Lower leg skin (tissue), 4 donors: ENCODE measurements at regions not wholly inside any gene's neighbourhood (a gene's known extent, or its start where the extent isn't known, plus 50 kb on each side); places are given as distances from the start of the nearest gene placed in this dataset.

Source experiments
- DNase-seq, 2 donors: peaks; one replicate each; pipeline ENCODE4 v3.0.0-alpha.2; 2019; ENCODE audit warnings: low spot score in 2 of 2
- H3K4me3 ChIP-seq: fragments of 200-600 bp; sonication (generic); 2 replicates; pipeline ENCODE4 v1.5.1; 2017; ENCODE audit warnings: mild to moderate bottlenecking, low read depth; ENCODE audit not compliant: poor library complexity, severe bottlenecking
- CTCF ChIP-seq, 3 donors: fragments of 450-650 bp; IDR thresholded peaks; one replicate each; pipeline ENCODE4 v1.5.1; 2016; ENCODE audit warnings: antibody characterized with exemption in 3 of 3, mild to moderate bottlenecking in 3 of 3, moderate library complexity in 2 of 3
- POLR2A ChIP-seq, 2 donors: fragments of 450-650 bp; IDR thresholded peaks; one replicate each; pipeline ENCODE4 v1.6.1; 2016 to 2017; ENCODE audit warnings: antibody characterized with exemption in 2 of 2, mild to moderate bottlenecking in 1 of 2, moderate library complexity in 1 of 2
- WGBS, 2 donors: methylation state at CpG; one replicate each; pipeline ENCODE4 v1.1.5; 2018; 5-methylcytosine and 5-hydroxymethylcytosine counted together
- intact Hi-C: fragments of 100-400 bp; cut with DNase I; formaldehyde crosslinking; loops from one replicate; pipeline ENCODE4 v1.15.0; 2023; ENCODE audit warnings: low total_unique reads

- 47 to 72% methylated on average over 10 of the region's 10 CpGs for WGBS, 2 donors
- intact Hi-C loops: no loop called here
- no peak for TF ChIP-seq CTCF (IDR thresholded peaks at IDR 0.05)
- TF ChIP-seq POLR2A (IDR thresholded peaks at IDR 0.05): no peak
- DNase-seq: peak in 1 of 2 donors; percentile 84
- H3K4me3 ChIP-seq: no peak overlapping the region
These were observed 235.0 kb upstream of the PRDM1 start for GRCh38 chr6:105851113-105851580.

GRCh38 chr6:105850261-105851112 is 235.6 kb upstream of the PRDM1 start:
- no peak for DNase-seq
- TF ChIP-seq CTCF (IDR thresholded peaks at IDR 0.05) (no peak), POLR2A (IDR thresholded peaks at IDR 0.05) (no peak)
- WGBS, 2 donors: 75 to 86% methylated on average over 11 of the region's 11 CpGs
- intact Hi-C loops: no loop called here
- H3K4me3 ChIP-seq: no peak overlapping the region

GRCh38 chr6:105849746-105850145 is 236.4 kb upstream of the PRDM1 start:
- TF ChIP-seq POLR2A (IDR thresholded peaks at IDR 0.05) (no peak), CTCF (IDR thresholded peaks at IDR 0.05) (no peak)
- no peak for DNase-seq
- intact Hi-C loops: no loop called here
- 89 to 93% methylated on average over 6 of the region's 6 CpGs for WGBS, 2 donors
- H3K4me3 ChIP-seq: no peak overlapping the region

- no peak overlapping the region for H3K4me3 ChIP-seq
- intact Hi-C loops: no loop called here
- TF ChIP-seq CTCF (IDR thresholded peaks at IDR 0.05) (no peak), POLR2A (IDR thresholded peaks at IDR 0.05) (no peak)
- DNase-seq: no peak
These were observed 238.7 kb upstream of the PRDM1 start for GRCh38 chr6:105847433-105847832.

- peak in 1 of 2 donors; percentile 32 for DNase-seq
- no peak overlapping the region for H3K4me3 ChIP-seq
- intact Hi-C loops: no loop called here
- 47 to 65% methylated on average over 7 of the region's 7 CpGs for WGBS, 2 donors
- TF ChIP-seq POLR2A (IDR thresholded peaks at IDR 0.05) (no peak), CTCF (IDR thresholded peaks at IDR 0.05) (no peak)
These were observed 241.8 kb upstream of the PRDM1 start for GRCh38 chr6:105844275-105844883.
